HTR-8/SVneo (cell line): ENCODE measurements at regions not wholly inside any gene's neighbourhood (a gene's known extent, or its start where the extent isn't known, plus 50 kb on each side); places are given as distances from the start of the nearest gene placed in this dataset.

Experiments
- DNase-seq: peaks from one replicate; pipeline ENCODE4 v3.0.0; 2011; ENCODE audit warnings: low spot score, mixed read lengths; ENCODE audit not compliant: insufficient read length
- FAIRE-seq: peaks from 2 replicates; lab custom pipeline; 2011; peaks lifted over from hg19 to GRCh38; lab: Jason Lieb, UNC

DNA sequence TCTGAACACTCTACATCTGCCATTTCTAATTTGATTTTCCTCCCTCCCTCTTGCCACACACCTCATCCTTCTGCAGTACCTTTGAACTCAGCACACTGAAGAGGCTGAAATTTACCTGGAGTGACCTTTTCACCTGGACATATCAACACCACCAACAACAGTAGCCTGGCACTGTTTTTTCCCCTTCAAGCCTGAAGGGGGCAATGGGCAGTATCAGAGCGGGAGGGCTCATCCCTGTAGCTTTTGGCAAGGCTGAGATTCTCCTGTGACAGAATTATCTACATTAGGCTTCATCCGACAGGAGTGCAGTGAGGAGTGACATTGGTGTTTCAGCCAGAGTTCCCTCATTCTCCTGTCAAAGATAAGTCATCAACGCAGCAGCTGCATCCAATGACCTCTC is 312.8 kb upstream of the SPTLC3 start:
- no peak for DNase-seq

GRCh38 chr20:12698817-12699216 is 310.0 kb upstream of the SPTLC3 start:
- FAIRE-seq = no peak
- DNase-seq = no peak

More for the DNA sequence above, 312.8 kb upstream of the SPTLC3 start:
- no peak for FAIRE-seq

- DNase-seq (no peak), FAIRE-seq (no peak)
These were observed 309.2 kb upstream of the SPTLC3 start for GRCh38 chr20:12699374-12700228.

GRCh38 chr20:12700701-12701100 is 308.1 kb upstream of the SPTLC3 start:
- DNase-seq (no peak), FAIRE-seq (no peak)

GRCh38 chr20:12702312-12702711 is 306.5 kb upstream of the SPTLC3 start:
- DNase-seq = no peak
- no peak for FAIRE-seq

DNA sequence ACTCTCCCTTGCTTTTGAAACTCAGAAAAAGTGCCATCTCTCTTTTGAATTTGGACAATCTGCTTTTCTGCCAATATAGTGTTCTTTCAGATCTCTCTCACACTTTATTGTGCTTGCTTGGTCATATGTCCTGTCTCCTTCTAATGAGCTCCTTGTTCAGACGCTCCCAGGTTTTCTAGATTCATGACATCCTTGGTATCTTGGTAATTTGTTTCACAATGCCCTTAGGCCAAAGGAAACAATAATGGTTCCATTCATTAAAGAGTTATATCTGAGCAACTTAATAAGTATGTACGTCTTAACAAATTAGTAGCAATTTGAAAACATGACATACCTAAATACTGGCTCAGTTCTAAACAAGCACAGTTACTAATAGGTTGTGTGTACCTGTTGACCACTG is 293.4 kb upstream of the SPTLC3 start:
- DNase-seq (no peak), FAIRE-seq (no peak)

- FAIRE-seq = no peak
These were observed 292.6 kb upstream of the SPTLC3 start for GRCh38 chr20:12715991-12716680.

DNA sequence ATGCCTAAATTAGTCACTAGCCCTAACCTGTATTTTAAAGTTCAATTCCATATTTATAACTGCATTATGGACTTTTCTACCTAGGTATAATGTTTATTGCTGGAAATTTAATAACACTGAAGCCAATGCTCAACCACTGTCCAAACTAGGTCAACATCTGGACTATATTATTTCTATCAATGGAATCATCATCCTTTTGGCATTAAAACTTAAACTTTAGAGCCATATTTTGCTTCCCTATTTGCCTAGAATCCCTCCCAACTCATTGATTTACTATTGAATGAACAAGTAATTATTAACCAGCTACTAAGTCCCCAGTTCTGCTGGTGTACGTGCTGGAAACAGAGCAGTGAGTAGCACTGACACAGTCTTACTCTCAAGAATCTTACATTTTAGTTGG is 291.7 kb upstream of the SPTLC3 start:
- DNase-seq = no peak
- no peak for FAIRE-seq

More at GRCh38 chr20:12715991-12716680, 292.6 kb upstream of the SPTLC3 start:
- no peak for DNase-seq

- no peak for DNase-seq
- no peak for FAIRE-seq
These were observed 290.2 kb upstream of the SPTLC3 start for GRCh38 chr20:12718619-12719018.

GRCh38 chr20:12721636-12722035 is 287.1 kb upstream of the SPTLC3 start:
- no peak for FAIRE-seq

DNA sequence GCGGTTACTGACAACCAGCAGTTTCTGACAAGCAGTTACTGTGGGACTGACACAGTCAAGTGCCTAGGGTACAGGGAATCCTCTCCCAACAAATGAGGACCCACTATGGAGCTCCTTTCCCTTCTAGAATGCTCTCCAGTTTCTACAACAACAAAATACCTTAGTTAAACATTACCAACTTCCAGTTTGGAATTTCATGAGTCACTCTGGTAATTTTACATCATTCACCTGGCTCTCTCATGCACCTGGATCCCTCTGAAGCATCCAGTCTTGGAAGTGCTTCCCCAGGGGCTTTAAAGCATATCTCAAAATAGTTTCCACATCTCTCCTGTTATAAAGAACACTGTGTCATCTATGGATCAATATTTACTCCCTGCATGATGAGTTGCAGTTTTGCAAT is 286.7 kb upstream of the SPTLC3 start:
- FAIRE-seq (no peak), DNase-seq (no peak)

More at GRCh38 chr20:12721636-12722035, 287.1 kb upstream of the SPTLC3 start:
- DNase-seq = no peak

GRCh38 chr20:12723811-12724210 is 285.0 kb upstream of the SPTLC3 start:
- FAIRE-seq (no peak), DNase-seq (no peak)

DNA sequence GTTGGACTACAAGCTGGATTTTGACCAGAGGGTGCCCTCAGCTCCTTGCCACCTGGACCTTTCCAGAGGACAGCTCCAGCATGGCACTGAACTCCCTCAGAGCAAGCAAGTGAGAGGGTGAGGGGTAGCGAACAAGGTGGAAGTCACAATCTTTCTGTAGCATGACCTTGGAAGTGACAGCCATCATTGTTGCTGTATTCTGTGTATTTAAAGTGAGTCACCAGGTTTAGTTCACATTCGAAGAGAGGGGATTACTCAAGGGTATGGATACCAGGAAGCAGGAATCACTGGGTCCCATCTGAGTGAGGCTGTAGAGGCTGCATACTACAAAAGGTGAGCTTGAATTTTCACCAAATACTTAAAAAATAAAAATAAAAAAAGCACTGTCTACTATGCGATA is 280.0 kb upstream of the SPTLC3 start:
- DNase-seq (no peak), FAIRE-seq (no peak)

DNA sequence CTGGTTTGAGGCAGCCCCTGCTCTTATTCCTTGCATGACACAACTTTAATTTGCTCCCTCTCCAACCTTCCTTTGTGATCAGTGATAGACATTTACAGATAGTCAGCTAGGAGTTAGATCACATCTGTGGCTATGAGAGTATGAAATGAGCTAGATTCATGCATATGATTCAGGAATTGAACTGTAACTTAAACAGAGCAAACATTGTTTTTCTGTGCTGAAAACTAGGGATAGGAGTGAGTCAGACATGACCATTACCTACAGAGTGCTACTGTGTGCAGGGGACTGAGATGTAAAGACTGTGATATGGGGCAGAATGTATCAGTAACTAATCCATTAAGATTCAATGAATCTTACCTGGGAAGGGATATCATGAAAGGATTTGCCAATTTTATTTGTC is 279.4 kb upstream of the SPTLC3 start:
- DNase-seq (no peak), FAIRE-seq (no peak)

GRCh38 chr20:12733811-12734210 is 275.0 kb upstream of the SPTLC3 start:
- FAIRE-seq = no peak
- no peak for DNase-seq

GRCh38 chr20:12737497-12737896 is 271.3 kb upstream of the SPTLC3 start:
- FAIRE-seq (no peak), DNase-seq (no peak)

DNA sequence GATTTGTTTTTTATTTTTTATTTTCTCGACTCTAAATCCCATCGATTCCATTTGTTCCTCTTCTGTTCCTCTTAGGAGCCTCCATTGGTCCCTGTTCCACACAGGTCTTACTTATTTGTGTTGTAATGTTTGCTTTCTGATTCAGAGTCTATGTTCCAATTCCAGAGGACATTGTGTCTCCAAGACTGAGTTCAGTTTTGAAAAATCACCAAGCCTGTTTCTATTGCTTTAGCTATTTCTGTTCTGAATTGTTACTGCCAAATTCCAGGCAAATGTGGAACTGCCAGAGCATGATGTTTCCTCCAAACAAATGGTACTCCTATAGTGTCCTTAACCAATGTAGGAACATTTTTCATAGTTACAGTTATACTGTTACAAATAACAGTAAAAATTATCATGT is 270.9 kb upstream of the SPTLC3 start:
- DNase-seq = no peak
- FAIRE-seq = no peak

DNA sequence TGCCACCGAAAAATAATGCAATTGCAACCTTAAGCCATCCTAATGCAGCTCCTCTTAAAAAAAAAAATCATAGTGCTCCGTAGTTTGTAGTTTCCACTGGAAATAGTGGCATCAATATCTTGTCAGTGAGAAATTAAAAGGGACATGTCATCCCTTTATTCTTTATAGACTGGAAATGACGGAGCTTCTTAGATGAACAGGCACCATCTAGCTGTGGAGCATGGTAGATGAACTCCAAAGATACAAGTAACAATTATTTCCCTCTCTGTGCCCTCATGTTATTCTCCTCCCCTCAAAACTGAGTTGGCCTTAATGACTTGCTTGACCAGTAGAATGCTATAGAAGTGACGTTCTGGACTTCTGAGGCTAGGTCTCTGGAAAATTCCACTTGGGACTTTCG is 268.1 kb upstream of the SPTLC3 start:
- DNase-seq = no peak
- FAIRE-seq = no peak

- DNase-seq (no peak), FAIRE-seq (no peak)
These were observed 264.7 kb upstream of the SPTLC3 start for GRCh38 chr20:12744037-12744436.

DNA sequence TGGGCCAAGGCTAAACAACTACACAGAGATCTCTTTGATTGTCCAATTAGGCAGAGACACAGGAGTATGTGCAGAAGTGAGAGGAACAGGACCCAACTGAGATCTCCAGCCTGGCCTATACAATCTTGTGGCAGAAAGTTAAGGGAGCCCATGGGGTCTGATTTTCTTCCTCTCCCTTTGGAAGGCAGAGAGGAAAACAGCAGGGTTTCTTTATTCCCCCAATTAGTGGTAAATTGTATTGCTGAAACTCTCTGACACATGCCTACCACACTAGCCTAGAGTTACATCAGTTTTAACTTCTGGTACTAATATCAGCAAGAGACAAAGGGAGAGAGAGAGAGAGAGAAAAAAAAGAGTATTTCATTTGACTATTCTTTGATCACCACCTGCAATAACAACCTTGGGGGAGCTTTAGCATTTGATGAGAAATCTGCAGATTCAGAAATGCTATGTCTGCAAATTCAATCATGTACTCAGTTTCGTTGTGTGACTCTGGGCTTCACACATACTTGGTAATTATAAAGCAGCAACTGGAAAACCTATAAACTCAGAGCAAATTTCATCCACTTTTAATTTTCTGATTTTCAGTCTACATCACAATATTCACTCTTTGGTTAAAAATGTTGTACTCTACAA is 260.3 kb upstream of the SPTLC3 start:
- DNase-seq (no peak), FAIRE-seq (no peak)

DNA sequence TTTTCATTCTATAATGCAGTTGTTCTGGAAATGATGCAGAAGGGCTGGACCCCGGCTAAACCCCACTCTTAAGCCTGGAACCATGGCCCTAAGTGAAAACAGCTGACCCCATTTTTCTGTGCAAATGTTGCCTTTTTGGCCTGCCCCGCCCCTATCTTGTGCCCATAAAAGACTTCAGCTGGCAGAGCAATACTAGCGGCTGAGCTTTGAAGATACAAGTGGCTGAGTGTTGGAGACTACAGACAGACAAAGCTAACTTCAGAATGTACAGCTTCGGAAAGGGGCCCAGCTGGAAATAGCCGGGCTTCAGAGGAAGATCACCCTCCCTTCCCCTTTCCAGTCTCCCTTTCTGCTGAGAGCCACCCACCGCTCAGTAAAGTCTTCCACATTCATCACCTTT is 258.6 kb upstream of the SPTLC3 start:
- DNase-seq = no peak
- FAIRE-seq = no peak
